OCI-LY1 (cell line): ENCODE measurements at regions not wholly inside any gene's neighbourhood (a gene's known extent, or its start where the extent isn't known, plus 50 kb on each side); places are given as distances from the start of the nearest gene placed in this dataset.

Source experiments
- H2AFZ ChIP-seq: fragments of 200-600 bp; sonication (generic), shearing (Covaris generic); 2 replicates; pipeline ENCODE4 v1.6.0; 2014; ENCODE audit warnings: antibody characterized with exemption, mild to moderate bottlenecking, low read length
- H3F3A ChIP-seq: fragments of 200-600 bp; sonication (generic), shearing (Covaris generic); 2 replicates; pipeline ENCODE4 v1.6.0; 2014; ENCODE audit warnings: mild to moderate bottlenecking, antibody characterized with exemption, low read length, moderate library complexity; ENCODE audit not compliant: insufficient read depth
- H3K27ac ChIP-seq: fragments of 200-600 bp; sonication (generic); 2 replicates; pipeline ENCODE4 v1.5.1; 2014; ENCODE audit warnings: low read length, mixed run types, mild to moderate bottlenecking, low read depth; ENCODE audit not compliant: poor library complexity, severe bottlenecking
- H3K27me3 ChIP-seq: fragments of 200-600 bp; sonication (generic); 2 replicates; pipeline ENCODE4 v1.6.0; 2014; ENCODE audit warnings: antibody characterized with exemption, mild to moderate bottlenecking, low read length, moderate library complexity; ENCODE audit not compliant: insufficient read depth
- H3K36me3 ChIP-seq: fragments of 200-600 bp; sonication (generic); 2 replicates; pipeline ENCODE4 v1.6.1; 2014; ENCODE audit warnings: mild to moderate bottlenecking, antibody characterized with exemption, low read length, moderate library complexity, mixed read lengths; ENCODE audit not compliant: insufficient read depth
- H3K4me1 ChIP-seq: fragments of 200-600 bp; sonication (generic); 2 replicates; pipeline ENCODE4 v1.5.1; 2014; ENCODE audit warnings: mild to moderate bottlenecking, low read length, moderate library complexity; ENCODE audit not compliant: insufficient read depth, severe bottlenecking
- H3K4me2 ChIP-seq: fragments of 200-600 bp; sonication (generic), shearing (Covaris generic); 2 replicates; pipeline ENCODE4 v1.6.1; 2014; ENCODE audit warnings: low read length
- H3K4me3 ChIP-seq: fragments of 200-600 bp; sonication (generic); 2 replicates; pipeline ENCODE4 v1.5.1; 2014; ENCODE audit warnings: low read length, low read depth, mild to moderate bottlenecking, mixed read lengths; ENCODE audit not compliant: poor library complexity, severe bottlenecking
- H3K79me2 ChIP-seq: fragments of 200-600 bp; shearing (Covaris generic); 2 replicates; pipeline ENCODE4 v1.6.1; 2016; ENCODE audit warnings: mixed run types, low read length, mixed read lengths; ENCODE audit not compliant: insufficient read depth
- H3K9ac ChIP-seq: fragments of 200-600 bp; sonication (generic), shearing (Covaris generic); 2 replicates; pipeline ENCODE4 v1.6.1; 2014; ENCODE audit warnings: mild to moderate bottlenecking, low read length, mixed read lengths
- H3K9me2 ChIP-seq: fragments of 200-600 bp; sonication (generic), shearing (Covaris generic); 2 replicates; pipeline ENCODE4 v1.6.1; 2014; ENCODE audit warnings: low read depth, mild to moderate bottlenecking, low read length, mixed read lengths
- H3K9me3 ChIP-seq: fragments of 200-600 bp; shearing (Covaris generic); 2 replicates; pipeline ENCODE4 v1.6.1; 2014; ENCODE audit warnings: low read length, mixed read lengths
- H4K20me1 ChIP-seq: fragments of 200-600 bp; sonication (generic), shearing (Covaris generic); 2 replicates; pipeline ENCODE4 v1.6.0; 2016; ENCODE audit warnings: mild to moderate bottlenecking, low read length; ENCODE audit not compliant: insufficient read depth
- CTCF ChIP-seq: fragments of 200-600 bp; sonication (generic), shearing (Covaris generic); IDR thresholded peaks from 2 replicates; pipeline ENCODE4 v1.5.1; 2017; ENCODE audit warnings: mild to moderate bottlenecking, antibody characterized with exemption, low read length, moderate library complexity, mixed read lengths
- EZH2 ChIP-seq: fragments of 200-600 bp; sonication (generic), shearing (Covaris generic); IDR thresholded peaks from 2 replicates; pipeline ENCODE4 v1.8.0; 2017; ENCODE audit warnings: borderline replicate concordance, mixed run types, mild to moderate bottlenecking, antibody characterized with exemption, low read length, moderate library complexity, mixed read lengths

GRCh38 chr21:16154321-16154720 is 424.5 kb downstream of the USP25 start:
- H3K4me1 ChIP-seq, result no peaks in the 10 kb centered on the region
- no peak overlapping the region for H3K9ac ChIP-seq
- TF ChIP-seq EZH2 (no peak), CTCF (no peak)
- H3K79me2 ChIP-seq, result no peaks in the 10 kb centered on the region
- no peaks in the 10 kb centered on the region for H3K27me3 ChIP-seq
- H3K9me2 ChIP-seq, result no peaks in the 10 kb centered on the region
- H2AFZ ChIP-seq, result no peak overlapping the region
- H3K36me3 ChIP-seq, result no peaks in the 10 kb centered on the region
- H3K9me3 ChIP-seq, result no peaks in the 10 kb centered on the region
- H4K20me1 ChIP-seq, result no peaks in the 10 kb centered on the region
- no peaks in the 10 kb centered on the region for H3F3A ChIP-seq
- no peak overlapping the region for H3K27ac ChIP-seq
- H3K4me3 ChIP-seq, result no peak overlapping the region
- no peak overlapping the region for H3K4me2 ChIP-seq

GRCh38 chr21:16154951-16155635 is 425.3 kb downstream of the USP25 start:
- no peak overlapping the region for H3K27ac ChIP-seq
- no peaks in the 10 kb centered on the region for H3K9me2 ChIP-seq
- no peaks in the 10 kb centered on the region for H3K27me3 ChIP-seq
- no peak overlapping the region for H2AFZ ChIP-seq
- no peaks in the 10 kb centered on the region for H3K4me1 ChIP-seq
- no peaks in the 10 kb centered on the region for H3F3A ChIP-seq
- TF ChIP-seq EZH2, result no peak
- TF ChIP-seq CTCF, result no peak
- no peaks in the 10 kb centered on the region for H3K9me3 ChIP-seq
- no peak overlapping the region for H3K4me2 ChIP-seq
- H4K20me1 ChIP-seq, result no peaks in the 10 kb centered on the region
- H3K36me3 ChIP-seq, result no peaks in the 10 kb centered on the region
- no peak overlapping the region for H3K9ac ChIP-seq
- no peaks in the 10 kb centered on the region for H3K79me2 ChIP-seq
- no peak overlapping the region for H3K4me3 ChIP-seq

GRCh38 chr21:16156841-16157489 is 427.2 kb downstream of the USP25 start:
- H3K4me1 ChIP-seq, result no peaks in the 10 kb centered on the region

More at GRCh38 chr21:16156841-16157489, 427.2 kb downstream of the USP25 start:
- H3K9me2 ChIP-seq, result no peaks in the 10 kb centered on the region
- H3K4me2 ChIP-seq, result no peak overlapping the region
- TF ChIP-seq CTCF (no peak), EZH2 (no peak)
- no peak overlapping the region for H3K4me3 ChIP-seq
- H3K27me3 ChIP-seq, result no peaks in the 10 kb centered on the region
- H3K9me3 ChIP-seq, result no peaks in the 10 kb centered on the region
- H3K36me3 ChIP-seq, result no peaks in the 10 kb centered on the region
- no peaks in the 10 kb centered on the region for H3K79me2 ChIP-seq
- no peak overlapping the region for H2AFZ ChIP-seq
- no peak overlapping the region for H3K27ac ChIP-seq
- no peak overlapping the region for H3K9ac ChIP-seq
- no peaks in the 10 kb centered on the region for H4K20me1 ChIP-seq
- H3F3A ChIP-seq, result no peaks in the 10 kb centered on the region
